Neural cell (in vitro differentiated cells): ENCODE measurements at regions not wholly inside any gene's neighbourhood (a gene's known extent, or its start where the extent isn't known, plus 50 kb on each side); places are given as distances from the start of the nearest gene placed in this dataset.

Source experiments
- H2AFZ ChIP-seq: fragments of 200-600, 300-800 bp; sonication (generic), shearing (Covaris generic); 2 replicates; pipeline ENCODE4 v1.6.0; 2014; ENCODE audit warnings: low read depth, mild to moderate bottlenecking, antibody characterized with exemption, low read length, moderate library complexity
- H3F3A ChIP-seq: fragments of 200-600 bp; shearing (Covaris generic); 2 replicates; pipeline ENCODE4 v1.6.1; 2016; ENCODE audit warnings: mild to moderate bottlenecking, moderate library complexity, mixed read lengths, antibody characterized with exemption, low read length; ENCODE audit not compliant: insufficient read depth, poor library complexity, severe bottlenecking
- H3K27ac ChIP-seq: fragments of 200-600, 300-800 bp; sonication (generic), shearing (Covaris generic); 2 replicates; pipeline ENCODE4 v1.5.1; 2014; ENCODE audit warnings: mild to moderate bottlenecking, low read length, moderate library complexity
- H3K27me3 ChIP-seq: fragments of 300-800, 200-600 bp; sonication (generic), shearing (Covaris generic); 2 replicates; pipeline ENCODE4 v1.6.0; 2014; ENCODE audit warnings: mild to moderate bottlenecking, low read depth, low read length, moderate library complexity; ENCODE audit not compliant: insufficient read depth
- H3K36me3 ChIP-seq: fragments of 300-800, 200-600 bp; sonication (generic), shearing (Covaris generic); 2 replicates; pipeline ENCODE4 v1.5.1; 2014; ENCODE audit warnings: mild to moderate bottlenecking, antibody characterized with exemption, low read length, moderate library complexity; ENCODE audit not compliant: insufficient read depth
- H3K4me2 ChIP-seq: fragments of 300-800, 200-600 bp; sonication (generic), shearing (Covaris generic); 2 replicates; pipeline ENCODE4 v1.6.0; 2014; ENCODE audit warnings: mild to moderate bottlenecking, low read length
- H3K4me3 ChIP-seq: fragments of 300-800, 200-600 bp; sonication (generic), shearing (Covaris generic); 2 replicates; pipeline ENCODE4 v1.5.1; 2014; ENCODE audit warnings: mild to moderate bottlenecking, low read length, moderate library complexity
- H3K79me2 ChIP-seq: fragments of 200-600 bp; shearing (Covaris generic); replicated peaks from 2 replicates; pipeline ENCODE4 v1.6.0; 2014; ENCODE audit warnings: mild to moderate bottlenecking, low read length, moderate library complexity; ENCODE audit not compliant: insufficient read depth
- H3K9ac ChIP-seq: fragments of 300-800, 200-600 bp; sonication (generic), shearing (Covaris generic); 2 replicates; pipeline ENCODE4 v1.6.1; 2016; ENCODE audit warnings: mild to moderate bottlenecking, low read length, mixed read lengths
- H3K9me2 ChIP-seq: fragments of 200-600 bp; shearing (Covaris generic); 2 replicates; pipeline ENCODE4 v1.6.1; 2016; ENCODE audit warnings: mild to moderate bottlenecking, low read length, mixed read lengths; ENCODE audit not compliant: insufficient read depth
- H3K9me3 ChIP-seq: fragments of 200-600, 300-800 bp; sonication (generic), shearing (Covaris generic); 2 replicates; pipeline ENCODE4 v1.6.1; 2016; ENCODE audit warnings: mild to moderate bottlenecking, mixed run types, low read length, moderate library complexity, mixed read lengths
- H4K20me1 ChIP-seq: fragments of 200-600 bp; shearing (Covaris generic); 2 replicates; pipeline ENCODE4 v1.6.1; 2016; ENCODE audit warnings: mild to moderate bottlenecking, mixed run types; ENCODE audit not compliant: insufficient read depth
- EP300 ChIP-seq: fragments of 450-650 bp; conservative IDR thresholded peaks from 2 replicates; pipeline ENCODE4 v1.6.1; 2014; ENCODE audit warnings: antibody characterized with exemption, mild to moderate bottlenecking, moderate library complexity; ENCODE audit not compliant: poor library complexity, severe bottlenecking
- EZH2 ChIP-seq: fragments of 200-600, 300-800 bp; shearing (Covaris generic), sonication (generic); IDR thresholded peaks from 2 replicates; pipeline ENCODE4 v1.6.1; 2014; ENCODE audit warnings: antibody characterized with exemption, low read length, borderline replicate concordance, mild to moderate bottlenecking; ENCODE audit not compliant: insufficient read depth, poor library complexity, severe bottlenecking
- MXI1 ChIP-seq: fragments of 450-650 bp; conservative IDR thresholded peaks from 2 replicates; pipeline ENCODE4 v1.6.1; 2014; ENCODE audit warnings: antibody characterized with exemption, mild to moderate bottlenecking; ENCODE audit not compliant: poor library complexity, severe bottlenecking
- POLR2AphosphoS5 ChIP-seq: IDR thresholded peaks from 2 replicates; pipeline ENCODE4 v1.6.1; 2012
- RAD21 ChIP-seq: fragments of 450-650 bp; conservative IDR thresholded peaks from 2 replicates; pipeline ENCODE4 v1.6.1; 2014; ENCODE audit warnings: antibody characterized with exemption, mild to moderate bottlenecking, moderate library complexity
- SMC3 ChIP-seq: fragments of 450-650 bp; conservative IDR thresholded peaks from 2 replicates; pipeline ENCODE4 v1.6.1; 2014; ENCODE audit warnings: antibody characterized with exemption, mild to moderate bottlenecking, moderate library complexity; ENCODE audit not compliant: poor library complexity
- TAF1 ChIP-seq: IDR thresholded peaks from 2 replicates; pipeline ENCODE4 v1.6.1; 2012; ENCODE audit warnings: low read depth
- TF ChIP-seq, protein P1 (sequence below): IDR thresholded peaks from 2 replicates; pipeline ENCODE4 v1.6.1; 2012; ENCODE audit warnings: borderline replicate concordance
- TF ChIP-seq, protein P2 (sequence below): fragments of 450-650 bp; IDR thresholded peaks from 2 replicates; pipeline ENCODE4 v1.5.1; 2014; ENCODE audit warnings: antibody characterized with exemption, mild to moderate bottlenecking, moderate library complexity; ENCODE audit not compliant: poor library complexity, severe bottlenecking

DNA sequence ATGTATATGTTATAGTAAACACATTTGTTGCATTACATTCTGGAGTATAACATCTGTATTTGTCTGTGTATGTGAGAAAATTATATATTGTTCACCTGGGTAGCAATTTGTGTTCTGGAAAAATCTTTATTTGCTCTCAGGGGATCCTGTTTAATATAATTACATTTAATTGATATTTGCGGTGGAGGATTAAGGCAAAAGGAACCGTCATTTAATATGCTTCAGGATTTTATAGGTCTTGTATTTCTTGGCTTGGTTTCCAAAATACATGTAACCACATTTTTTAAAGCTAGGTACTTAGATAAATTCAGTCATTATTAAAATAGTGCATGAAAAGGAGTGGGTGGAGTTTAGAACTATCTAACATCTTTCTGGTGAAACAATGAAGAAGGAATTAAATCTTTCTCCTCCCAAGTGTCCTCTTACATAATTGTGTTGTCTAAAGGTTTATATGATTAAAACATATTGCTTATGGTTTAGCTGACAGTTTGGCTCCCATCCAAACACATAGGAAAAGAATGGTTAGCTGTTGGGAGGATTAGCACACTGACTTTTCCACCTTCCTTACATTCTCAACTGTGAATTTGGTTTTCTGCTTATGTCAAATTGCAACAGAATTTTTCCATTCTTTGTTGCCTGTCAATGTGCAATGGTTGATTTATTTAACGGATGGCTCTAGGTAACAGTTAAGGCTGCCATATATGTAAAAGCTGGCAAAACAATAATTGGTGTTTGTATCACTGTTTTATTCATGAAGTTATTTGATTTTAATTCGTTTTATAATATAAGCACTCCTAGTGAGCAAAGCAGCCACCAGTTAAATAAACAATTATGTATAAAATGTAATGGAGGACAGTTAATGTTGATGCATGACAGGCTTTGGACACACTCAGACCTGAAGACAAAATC, 250.8 kb upstream of the SFRP2 start:
- Histone ChIP-seq H3K79me2 (no peaks in the 10 kb centered on the region), H4K20me1 (no peaks in the 10 kb centered on the region), H3K27me3 (no peaks in the 10 kb centered on the region), H3K9ac (no peak overlapping the region), H3K9me2 (no peaks in the 10 kb centered on the region), H3K9me3 (no peaks in the 10 kb centered on the region), H3K27ac (no peak overlapping the region), H3K36me3 (no peaks in the 10 kb centered on the region), H2AFZ (no peak overlapping the region), H3F3A (no peaks in the 10 kb centered on the region), H3K4me2 (no peak overlapping the region), H3K4me3 (no peak overlapping the region)
- TF ChIP-seq RAD21 (no peak), POLR2AphosphoS5 (no peak), TAF1 (no peak), EP300 (no peak), MXI1 (no peak), SMC3 (no peak), EZH2 (no peak)
- TF ChIP-seq, protein P1, sequence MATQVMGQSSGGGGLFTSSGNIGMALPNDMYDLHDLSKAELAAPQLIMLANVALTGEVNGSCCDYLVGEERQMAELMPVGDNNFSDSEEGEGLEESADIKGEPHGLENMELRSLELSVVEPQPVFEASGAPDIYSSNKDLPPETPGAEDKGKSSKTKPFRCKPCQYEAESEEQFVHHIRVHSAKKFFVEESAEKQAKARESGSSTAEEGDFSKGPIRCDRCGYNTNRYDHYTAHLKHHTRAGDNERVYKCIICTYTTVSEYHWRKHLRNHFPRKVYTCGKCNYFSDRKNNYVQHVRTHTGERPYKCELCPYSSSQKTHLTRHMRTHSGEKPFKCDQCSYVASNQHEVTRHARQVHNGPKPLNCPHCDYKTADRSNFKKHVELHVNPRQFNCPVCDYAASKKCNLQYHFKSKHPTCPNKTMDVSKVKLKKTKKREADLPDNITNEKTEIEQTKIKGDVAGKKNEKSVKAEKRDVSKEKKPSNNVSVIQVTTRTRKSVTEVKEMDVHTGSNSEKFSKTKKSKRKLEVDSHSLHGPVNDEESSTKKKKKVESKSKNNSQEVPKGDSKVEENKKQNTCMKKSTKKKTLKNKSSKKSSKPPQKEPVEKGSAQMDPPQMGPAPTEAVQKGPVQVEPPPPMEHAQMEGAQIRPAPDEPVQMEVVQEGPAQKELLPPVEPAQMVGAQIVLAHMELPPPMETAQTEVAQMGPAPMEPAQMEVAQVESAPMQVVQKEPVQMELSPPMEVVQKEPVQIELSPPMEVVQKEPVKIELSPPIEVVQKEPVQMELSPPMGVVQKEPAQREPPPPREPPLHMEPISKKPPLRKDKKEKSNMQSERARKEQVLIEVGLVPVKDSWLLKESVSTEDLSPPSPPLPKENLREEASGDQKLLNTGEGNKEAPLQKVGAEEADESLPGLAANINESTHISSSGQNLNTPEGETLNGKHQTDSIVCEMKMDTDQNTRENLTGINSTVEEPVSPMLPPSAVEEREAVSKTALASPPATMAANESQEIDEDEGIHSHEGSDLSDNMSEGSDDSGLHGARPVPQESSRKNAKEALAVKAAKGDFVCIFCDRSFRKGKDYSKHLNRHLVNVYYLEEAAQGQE, result no peak
- TF ChIP-seq, protein P2, sequence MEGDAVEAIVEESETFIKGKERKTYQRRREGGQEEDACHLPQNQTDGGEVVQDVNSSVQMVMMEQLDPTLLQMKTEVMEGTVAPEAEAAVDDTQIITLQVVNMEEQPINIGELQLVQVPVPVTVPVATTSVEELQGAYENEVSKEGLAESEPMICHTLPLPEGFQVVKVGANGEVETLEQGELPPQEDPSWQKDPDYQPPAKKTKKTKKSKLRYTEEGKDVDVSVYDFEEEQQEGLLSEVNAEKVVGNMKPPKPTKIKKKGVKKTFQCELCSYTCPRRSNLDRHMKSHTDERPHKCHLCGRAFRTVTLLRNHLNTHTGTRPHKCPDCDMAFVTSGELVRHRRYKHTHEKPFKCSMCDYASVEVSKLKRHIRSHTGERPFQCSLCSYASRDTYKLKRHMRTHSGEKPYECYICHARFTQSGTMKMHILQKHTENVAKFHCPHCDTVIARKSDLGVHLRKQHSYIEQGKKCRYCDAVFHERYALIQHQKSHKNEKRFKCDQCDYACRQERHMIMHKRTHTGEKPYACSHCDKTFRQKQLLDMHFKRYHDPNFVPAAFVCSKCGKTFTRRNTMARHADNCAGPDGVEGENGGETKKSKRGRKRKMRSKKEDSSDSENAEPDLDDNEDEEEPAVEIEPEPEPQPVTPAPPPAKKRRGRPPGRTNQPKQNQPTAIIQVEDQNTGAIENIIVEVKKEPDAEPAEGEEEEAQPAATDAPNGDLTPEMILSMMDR, result no peak

DNA sequence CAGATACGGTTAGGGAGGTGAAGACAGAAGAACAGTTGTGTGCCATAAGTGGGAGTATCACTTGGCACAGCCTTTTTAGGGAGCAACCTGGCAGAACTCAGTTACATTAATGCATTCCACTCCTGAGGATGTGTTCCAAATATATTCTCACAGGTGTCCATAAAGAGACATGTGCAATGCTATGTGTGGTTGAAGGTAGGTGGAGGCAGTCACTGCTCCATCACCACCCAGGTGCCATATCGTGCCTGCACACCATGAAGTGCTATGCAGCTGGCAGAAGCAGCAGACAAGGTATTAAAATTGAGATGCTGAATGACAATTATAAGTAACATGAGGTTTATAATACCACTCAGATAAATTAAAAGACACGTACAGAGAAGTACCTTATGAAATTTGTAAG, 248.0 kb upstream of the SFRP2 start:
- no peak overlapping the region for H3K27ac ChIP-seq
- no peaks in the 10 kb centered on the region for H3F3A ChIP-seq
- H2AFZ ChIP-seq, result no peak overlapping the region
- H3K9me3 ChIP-seq, result no peaks in the 10 kb centered on the region
- H3K4me3 ChIP-seq, result no peak overlapping the region
- H3K9ac ChIP-seq, result no peak overlapping the region
- H3K36me3 ChIP-seq, result no peaks in the 10 kb centered on the region
- H3K27me3 ChIP-seq, result no peaks in the 10 kb centered on the region
- no peaks in the 10 kb centered on the region for H3K79me2 ChIP-seq
- TF ChIP-seq POLR2AphosphoS5, result no peak
- TF ChIP-seq, protein P2, result no peak
- TF ChIP-seq, protein P1, result no peak
- TF ChIP-seq TAF1, result no peak
- no peak for TF ChIP-seq RAD21
- TF ChIP-seq MXI1, result no peak
- TF ChIP-seq SMC3, result no peak
- no peak overlapping the region for H3K4me2 ChIP-seq
- H3K9me2 ChIP-seq, result no peaks in the 10 kb centered on the region
- no peaks in the 10 kb centered on the region for H4K20me1 ChIP-seq
